ENCODE measurements at regions not wholly inside any gene's neighbourhood (a gene's known extent, or its start where the extent isn't known, plus 50 kb on each side); places are given as distances from the start of the nearest gene placed in this dataset.

DNA sequence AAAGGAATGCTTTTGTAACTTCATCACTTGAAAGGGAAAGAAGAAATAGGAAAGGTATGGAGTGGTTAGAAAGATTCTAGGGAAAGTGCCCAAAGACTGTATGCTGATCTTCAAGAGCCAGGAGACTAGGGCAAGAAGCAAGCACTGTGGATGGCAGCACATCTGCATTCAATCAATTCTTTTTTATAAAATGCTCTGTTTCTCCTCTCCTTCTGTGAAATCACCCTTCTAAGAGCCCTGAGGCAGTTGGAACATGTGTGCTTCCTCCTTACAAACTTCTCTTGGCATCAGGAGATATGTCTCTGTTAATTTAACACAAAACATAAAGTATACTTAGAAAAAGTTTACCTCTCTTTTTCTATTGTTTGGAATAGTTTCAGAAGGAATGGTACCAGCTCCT, 1162.2 kb upstream of the GJE1 start:
- Histone ChIP-seq H3K27me3 (ENCODE audit: control insufficient read depth in 2 of 2, insufficient read depth in 2 of 2, low read length in 2 of 2) (no peaks in the 10 kb centered on the region), H3K4me1 (replicated peaks in 1 of 2; ENCODE audit: control insufficient read depth in 2 of 2, insufficient read depth in 2 of 2, low read length in 2 of 2) (no peaks in the 10 kb centered on the region), H3K4me3 (no peak overlapping the region), H3K9ac (ENCODE audit: insufficient read depth in 1 of 2, low read depth in 2 of 2, low read length in 2 of 2) (no peak overlapping the region), H3K9me3 (replicated peaks; ENCODE audit: control insufficient read depth, insufficient read depth, low read depth, low read length) (0 out of 2 replicates have a peak, but pooled peaks cover 2% of the 10 kb centered on the region), H3K9me1 (ENCODE audit: control insufficient read depth, insufficient read depth, low read length) (no peaks in the 10 kb centered on the region), H2AFZ (ENCODE audit: low read depth, low read length) (no peak overlapping the region), H3K79me2 (ENCODE audit: control insufficient read depth, insufficient read depth, low read length) (no peaks in the 10 kb centered on the region), H3K27ac (ENCODE audit: extremely low read depth, low read depth, low read length) (no peak overlapping the region), H4K20me1 (replicated peaks; ENCODE audit: control insufficient read depth, insufficient read depth, low read length) (no peaks in the 10 kb centered on the region), H3K36me3 (ENCODE audit: control insufficient read depth, insufficient read depth, low read length) (no peaks in the 10 kb centered on the region), H3K4me2 (ENCODE audit: insufficient read depth, low read length) (no peak overlapping the region)
- no peak for ATAC-seq
- CTCF ChIA-PET (ENCODE audit: low intra/inter-chr PET ratio): no interaction called here
- intact Hi-C loops (cut with micrococcal nuclease) (no loop called here), in situ Hi-C loops (cut with MboI) (no loop called here)
- no TSS peak for BruUV-seq (replicated peaks)
- no peak for DNase-seq (ENCODE audit: extremely low read depth in 1 of 4, low spot score in 3 of 4)
- no peak for FAIRE-seq
- POLR2A ChIA-PET: no interaction called here
- TF ChIP-seq BRCA1 (IDR thresholded peaks at IDR 0.05) (no peak), BRCA1 (CRISPR knock-in tag; IDR thresholded peaks at IDR 0.05) (no peak), HLTF (IDR thresholded peaks at IDR 0.05) (no peak)

DNA sequence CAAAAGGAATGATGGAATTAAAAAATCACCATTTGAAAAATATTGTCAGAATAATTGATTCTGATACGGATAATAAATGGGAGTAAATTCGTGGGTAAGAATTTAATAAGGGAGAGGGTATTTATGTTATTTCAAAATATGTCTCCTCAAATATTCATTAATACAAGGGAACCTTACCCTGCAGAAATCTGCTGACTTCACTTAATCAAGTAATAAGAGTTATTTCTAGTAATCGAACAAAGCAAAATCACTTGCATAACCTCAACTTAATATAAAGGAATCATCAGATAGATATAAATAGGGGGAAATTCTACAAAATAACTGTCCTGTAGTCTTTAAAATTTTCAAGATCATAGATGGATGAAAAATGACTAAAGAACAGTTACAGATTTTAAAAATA, 1164.7 kb upstream of the GJE1 start:
- no peaks in the 10 kb centered on the region for H4K20me1 ChIP-seq (replicated peaks; ENCODE audit: control insufficient read depth, insufficient read depth, low read length)
- DNase-seq (ENCODE audit: extremely low read depth in 1 of 4, low spot score in 3 of 4) (no peak), ATAC-seq (no peak), FAIRE-seq (no peak)
- no peak overlapping the region for H2AFZ ChIP-seq (ENCODE audit: low read depth, low read length)
- TF ChIP-seq ARID2 (IDR thresholded peaks at IDR 0.05) (no peak), ZNF316 (IDR thresholded peaks at IDR 0.05) (peak; percentile 51; the same call in 1 of the 2 replicates), C11orf30 (IDR thresholded peaks at IDR 0.05; ENCODE audit: low read depth) (peak; percentile 34; the same call in 1 of the 2 replicates), CHCHD3 (CRISPR knock-in tag; IDR thresholded peaks at IDR 0.05) (no peak), ZNF174 (CRISPR knock-in tag; IDR thresholded peaks at IDR 0.05) (no peak), THRAP3 (IDR thresholded peaks at IDR 0.05; ENCODE audit: borderline replicate concordance) (no peak), KAT8 (IDR thresholded peaks at IDR 0.05; ENCODE audit: low read depth) (no peak)
- TF ChIP-seq, protein P1, sequence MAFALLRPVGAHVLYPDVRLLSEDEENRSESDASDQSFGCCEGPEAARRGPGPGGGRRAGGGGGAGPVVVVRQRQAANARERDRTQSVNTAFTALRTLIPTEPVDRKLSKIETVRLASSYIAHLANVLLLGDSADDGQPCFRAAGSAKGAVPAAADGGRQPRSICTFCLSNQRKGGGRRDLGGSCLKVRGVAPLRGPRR (CRISPR knock-in tag; IDR thresholded peaks at IDR 0.05): no peak
- TF ChIP-seq, protein P2, sequence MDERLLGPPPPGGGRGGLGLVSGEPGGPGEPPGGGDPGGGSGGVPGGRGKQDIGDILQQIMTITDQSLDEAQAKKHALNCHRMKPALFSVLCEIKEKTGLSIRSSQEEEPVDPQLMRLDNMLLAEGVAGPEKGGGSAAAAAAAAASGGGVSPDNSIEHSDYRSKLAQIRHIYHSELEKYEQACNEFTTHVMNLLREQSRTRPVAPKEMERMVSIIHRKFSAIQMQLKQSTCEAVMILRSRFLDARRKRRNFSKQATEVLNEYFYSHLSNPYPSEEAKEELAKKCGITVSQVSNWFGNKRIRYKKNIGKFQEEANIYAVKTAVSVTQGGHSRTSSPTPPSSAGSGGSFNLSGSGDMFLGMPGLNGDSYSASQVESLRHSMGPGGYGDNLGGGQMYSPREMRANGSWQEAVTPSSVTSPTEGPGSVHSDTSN (CRISPR knock-in tag; IDR thresholded peaks at IDR 0.05; ENCODE audit: low read depth): no peak
- TF ChIP-seq, protein P2 (tag; conservative IDR thresholded peaks at IDR 0.05; ENCODE audit: low read depth): no peak
- no peak overlapping the region for H3K4me3 ChIP-seq
- H3K9me3 ChIP-seq (replicated peaks; ENCODE audit: control insufficient read depth, insufficient read depth, low read depth, low read length): 0 out of 2 replicates have a peak, but pooled peaks cover 2% of the 10 kb centered on the region
- no TSS peak for BruUV-seq (replicated peaks)
- intact Hi-C loops (cut with micrococcal nuclease) (no loop called here), in situ Hi-C loops (cut with MboI) (no loop called here)
- H3K4me1 ChIP-seq (replicated peaks in 1 of 2; ENCODE audit: control insufficient read depth in 2 of 2, insufficient read depth in 2 of 2, low read length in 2 of 2): no peaks in the 10 kb centered on the region
- no peaks in the 10 kb centered on the region for H3K79me2 ChIP-seq (ENCODE audit: control insufficient read depth, insufficient read depth, low read length)
- H3K9me1 ChIP-seq (ENCODE audit: control insufficient read depth, insufficient read depth, low read length): no peaks in the 10 kb centered on the region
- H3K27ac ChIP-seq (ENCODE audit: extremely low read depth, low read depth, low read length): no peak overlapping the region
- POLR2A ChIA-PET: no interaction called here
- no peak overlapping the region for H3K4me2 ChIP-seq (ENCODE audit: insufficient read depth, low read length)
- WGBS (ENCODE audit: insufficient coverage, low coverage, missing lambda C conversion rate): 3% methylated on average over 3 of the region's 3 CpGs
- no peaks in the 10 kb centered on the region for H3K27me3 ChIP-seq (ENCODE audit: control insufficient read depth in 2 of 2, insufficient read depth in 2 of 2, low read length in 2 of 2)
- no peaks in the 10 kb centered on the region for H3K36me3 ChIP-seq (ENCODE audit: control insufficient read depth, insufficient read depth, low read length)
- CTCF ChIA-PET (ENCODE audit: low intra/inter-chr PET ratio): no interaction called here
- H3K9ac ChIP-seq (ENCODE audit: insufficient read depth in 1 of 2, low read depth in 2 of 2, low read length in 2 of 2): no peak overlapping the region

Measured in K562 (cell line).